ENCODE measurements at regions not wholly inside any gene's neighbourhood (a gene's known extent, or its start where the extent isn't known, plus 50 kb on each side); places are given as distances from the start of the nearest gene placed in this dataset.

DNA sequence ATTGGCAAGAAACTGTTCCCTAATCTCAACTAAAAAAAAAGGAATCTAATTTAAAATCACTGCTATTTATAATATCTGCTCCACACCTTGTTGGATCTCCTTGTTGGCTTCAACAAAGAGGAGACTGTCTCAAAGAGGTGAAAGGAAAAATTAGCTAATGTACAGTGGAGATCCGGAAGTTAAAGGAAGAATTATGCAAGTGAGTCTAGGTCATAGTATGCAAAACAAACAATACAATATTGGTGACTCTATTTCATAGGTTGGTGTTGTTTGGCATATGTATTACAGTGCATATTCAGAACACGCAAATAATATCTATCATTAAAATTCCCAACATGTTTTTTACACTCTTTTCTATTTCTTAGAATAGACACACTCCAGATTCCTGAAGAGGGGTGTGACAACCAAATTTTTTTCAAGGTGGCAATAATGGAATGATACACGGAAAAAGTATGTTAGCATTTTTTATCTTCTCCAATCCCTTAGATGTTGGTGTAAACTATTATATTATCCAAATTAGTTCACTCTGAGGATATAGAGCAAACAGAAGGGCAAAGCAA, 685.3 kb downstream of the KCNA4 start:
- Histone ChIP-seq H2BK12ac (ENCODE audit: low read length) (no peak overlapping the region), H2BK5ac (ENCODE audit: low read depth, low read length, poor library complexity) (no peak overlapping the region), H3K9me3 (ENCODE audit: insufficient read depth, low read depth, low read length) (no peaks in the 10 kb centered on the region), H3K14ac (ENCODE audit: low read length) (no peak overlapping the region), H3K4me2 (ENCODE audit: low read length) (no peak overlapping the region), H3K4ac (ENCODE audit: low read depth, low read length) (no peak overlapping the region), H4K12ac (ENCODE audit: low read depth, low read length) (no peak overlapping the region), H2BK120ac (ENCODE audit: insufficient read depth, low read length, poor library complexity) (no peak overlapping the region), H3K9ac (ENCODE audit: low read length) (no peak overlapping the region), H3K4me3 (ENCODE audit: low read depth, low read length) (no peak overlapping the region), H4K8ac (ENCODE audit: low read depth, low read length) (no peak overlapping the region), H3K23ac (ENCODE audit: low read length) (no peak overlapping the region), H3K18ac (ENCODE audit: low read length) (no peak overlapping the region), H2AK5ac (ENCODE audit: low read length) (no peak overlapping the region), H2AFZ (ENCODE audit: insufficient read depth, low read length, poor library complexity) (no peak overlapping the region), H3K36me3 (ENCODE audit: control insufficient read depth in 1 of 2, insufficient read depth in 2 of 2, low read length in 2 of 2) (no peaks in the 10 kb centered on the region), H3K27ac (ENCODE audit: low read depth, low read length) (no peak overlapping the region), H3K79me1 (ENCODE audit: low read length) (no peaks in the 10 kb centered on the region), H3K27me3 (ENCODE audit: insufficient read depth, low read length) (no peaks in the 10 kb centered on the region), H3K79me2 (ENCODE audit: control insufficient read depth, insufficient read depth, low read length, poor library complexity) (no peaks in the 10 kb centered on the region), H3K4me1 (ENCODE audit: control insufficient read depth in 1 of 2, insufficient read depth in 2 of 2, low read length in 2 of 2) (peaks cover 0 to 2% of the 10 kb centered on the region in 2 experiments), H4K91ac (ENCODE audit: low read depth, low read length) (no peak overlapping the region)
- no peak for DNase-seq
- no CpG with 5 or more reads among the region's 3 CpGs for WGBS (ENCODE audit: extremely low coverage, insufficient coverage, insufficient read length)

DNA sequence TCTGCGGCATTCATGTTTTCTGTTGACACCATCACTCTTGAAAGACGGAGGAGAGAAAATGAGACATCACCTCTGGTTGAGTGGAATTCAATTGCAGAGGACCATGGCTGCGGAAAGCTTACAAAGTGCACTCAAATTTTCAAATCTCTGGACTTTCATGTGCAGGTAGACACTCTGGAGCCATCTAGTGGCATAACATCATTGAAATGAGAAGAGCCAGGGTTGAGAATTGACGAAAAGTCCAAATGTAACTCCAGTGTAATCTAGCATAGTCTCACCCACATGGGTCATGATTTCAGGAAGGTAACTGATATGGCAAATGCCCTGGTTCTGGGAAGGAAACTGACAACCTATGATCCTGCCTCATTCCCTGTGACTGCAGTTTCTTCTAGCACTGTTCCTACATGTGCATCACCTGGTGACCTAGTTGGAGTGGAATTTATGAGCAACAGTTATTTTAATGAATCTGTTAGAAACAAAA, 687.8 kb downstream of the KCNA4 start:
- Histone ChIP-seq H3K9me3 (ENCODE audit: insufficient read depth, low read depth, low read length) (no peaks in the 10 kb centered on the region), H3K4me1 (ENCODE audit: control insufficient read depth in 1 of 2, insufficient read depth in 2 of 2, low read length in 2 of 2) (peaks cover 0 to 2% of the 10 kb centered on the region in 2 experiments), H2AFZ (ENCODE audit: insufficient read depth, low read length, poor library complexity) (no peak overlapping the region), H3K27me3 (ENCODE audit: insufficient read depth, low read length) (no peaks in the 10 kb centered on the region), H3K18ac (ENCODE audit: low read length) (no peak overlapping the region), H4K8ac (ENCODE audit: low read depth, low read length) (no peak overlapping the region), H3K79me1 (ENCODE audit: low read length) (no peaks in the 10 kb centered on the region), H2BK12ac (ENCODE audit: low read length) (no peak overlapping the region), H4K91ac (ENCODE audit: low read depth, low read length) (no peak overlapping the region), H3K14ac (ENCODE audit: low read length) (no peak overlapping the region), H3K4ac (ENCODE audit: low read depth, low read length) (no peak overlapping the region), H3K4me2 (ENCODE audit: low read length) (no peak overlapping the region), H3K27ac (ENCODE audit: low read depth, low read length) (no peak overlapping the region), H3K36me3 (ENCODE audit: control insufficient read depth in 1 of 2, insufficient read depth in 2 of 2, low read length in 2 of 2) (no peaks in the 10 kb centered on the region), H2BK5ac (ENCODE audit: low read depth, low read length, poor library complexity) (no peak overlapping the region), H3K23ac (ENCODE audit: low read length) (no peak overlapping the region), H2AK5ac (ENCODE audit: low read length) (no peak overlapping the region), H3K79me2 (ENCODE audit: control insufficient read depth, insufficient read depth, low read length, poor library complexity) (no peaks in the 10 kb centered on the region), H4K12ac (ENCODE audit: low read depth, low read length) (no peak overlapping the region), H3K4me3 (ENCODE audit: low read depth, low read length) (no peak overlapping the region), H2BK120ac (ENCODE audit: insufficient read depth, low read length, poor library complexity) (no peak overlapping the region), H3K9ac (ENCODE audit: low read length) (no peak overlapping the region)
- no CpG with 5 or more reads among the region's 4 CpGs for WGBS (ENCODE audit: extremely low coverage, insufficient coverage, insufficient read length)
- peak in 1 of 2 donors; percentile 58 for DNase-seq

DNA sequence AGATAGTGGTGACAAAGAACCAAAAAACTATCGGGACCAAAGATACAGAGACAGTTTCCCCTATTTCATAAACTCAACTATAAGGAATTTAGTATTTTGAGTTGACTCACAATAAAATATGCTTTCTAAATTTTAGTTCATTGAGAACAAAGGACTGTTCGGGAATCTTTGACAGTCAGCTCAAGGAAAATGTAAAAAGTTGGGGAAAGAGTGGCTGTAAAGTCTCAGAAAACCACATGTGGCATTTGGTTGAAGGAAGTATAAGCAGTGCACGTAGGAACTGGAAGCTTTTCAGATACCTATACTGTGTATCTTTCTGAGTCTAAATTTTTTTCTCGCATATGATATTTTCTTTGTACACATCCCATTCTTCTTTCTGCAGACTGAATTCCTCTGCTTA, 688.9 kb downstream of the KCNA4 start:
- no peaks in the 10 kb centered on the region for H3K36me3 ChIP-seq (ENCODE audit: control insufficient read depth in 1 of 2, insufficient read depth in 2 of 2, low read length in 2 of 2)
- no peak overlapping the region for H3K27ac ChIP-seq (ENCODE audit: low read depth, low read length)
- no peak overlapping the region for H3K9ac ChIP-seq (ENCODE audit: low read length)
- H3K4me1 ChIP-seq (ENCODE audit: control insufficient read depth in 1 of 2, insufficient read depth in 2 of 2, low read length in 2 of 2): peaks cover 0 to 2% of the 10 kb centered on the region in 2 experiments
- no peaks in the 10 kb centered on the region for H3K79me1 ChIP-seq (ENCODE audit: low read length)
- no peak overlapping the region for H4K8ac ChIP-seq (ENCODE audit: low read depth, low read length)
- no peak for DNase-seq
- H3K23ac ChIP-seq (ENCODE audit: low read length): no peak overlapping the region
- no peak overlapping the region for H3K4me2 ChIP-seq (ENCODE audit: low read length)
- no peak overlapping the region for H2BK120ac ChIP-seq (ENCODE audit: insufficient read depth, low read length, poor library complexity)
- H4K12ac ChIP-seq (ENCODE audit: low read depth, low read length): no peak overlapping the region
- H2AK5ac ChIP-seq (ENCODE audit: low read length): no peak overlapping the region
- no peak overlapping the region for H3K18ac ChIP-seq (ENCODE audit: low read length)
- no CpG with 5 or more reads among the region's 4 CpGs for WGBS (ENCODE audit: extremely low coverage, insufficient coverage, insufficient read length)
- no peaks in the 10 kb centered on the region for H3K79me2 ChIP-seq (ENCODE audit: control insufficient read depth, insufficient read depth, low read length, poor library complexity)
- H3K9me3 ChIP-seq (ENCODE audit: insufficient read depth, low read depth, low read length): no peaks in the 10 kb centered on the region
- H2BK5ac ChIP-seq (ENCODE audit: low read depth, low read length, poor library complexity): no peak overlapping the region
- H2AFZ ChIP-seq (ENCODE audit: insufficient read depth, low read length, poor library complexity): no peak overlapping the region
- H3K4me3 ChIP-seq (ENCODE audit: low read depth, low read length): no peak overlapping the region
- no peak overlapping the region for H3K14ac ChIP-seq (ENCODE audit: low read length)
- no peak overlapping the region for H4K91ac ChIP-seq (ENCODE audit: low read depth, low read length)
- no peak overlapping the region for H3K4ac ChIP-seq (ENCODE audit: low read depth, low read length)
- no peaks in the 10 kb centered on the region for H3K27me3 ChIP-seq (ENCODE audit: insufficient read depth, low read length)
- no peak overlapping the region for H2BK12ac ChIP-seq (ENCODE audit: low read length)

DNA sequence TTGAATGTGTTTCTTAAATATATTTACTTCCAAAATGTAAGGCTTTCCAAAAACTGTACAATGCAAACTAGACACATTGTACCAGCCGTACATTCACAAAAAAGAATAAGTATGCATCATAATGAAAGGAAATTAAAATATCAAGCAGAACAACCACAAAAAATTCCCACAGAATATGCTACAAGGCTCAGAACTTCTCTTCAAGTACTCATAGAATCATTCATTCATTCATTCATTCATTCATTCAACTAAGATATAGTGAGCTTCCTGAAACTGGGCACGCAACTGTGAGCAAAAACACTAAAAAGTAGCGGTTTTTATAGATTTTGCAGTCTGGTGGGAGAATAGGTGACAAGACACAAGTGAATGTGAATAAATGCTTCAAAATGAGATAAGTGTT, 690.1 kb downstream of the KCNA4 start:
- Histone ChIP-seq H3K18ac (ENCODE audit: low read length) (no peak overlapping the region), H3K27me3 (ENCODE audit: insufficient read depth, low read length) (no peaks in the 10 kb centered on the region), H4K8ac (ENCODE audit: low read depth, low read length) (no peak overlapping the region), H2BK120ac (ENCODE audit: insufficient read depth, low read length, poor library complexity) (no peak overlapping the region), H3K23ac (ENCODE audit: low read length) (no peak overlapping the region), H3K9me3 (ENCODE audit: insufficient read depth, low read depth, low read length) (no peaks in the 10 kb centered on the region), H2BK5ac (ENCODE audit: low read depth, low read length, poor library complexity) (no peak overlapping the region), H3K79me2 (ENCODE audit: control insufficient read depth, insufficient read depth, low read length, poor library complexity) (no peaks in the 10 kb centered on the region), H4K12ac (ENCODE audit: low read depth, low read length) (no peak overlapping the region), H2AK5ac (ENCODE audit: low read length) (no peak overlapping the region), H3K27ac (ENCODE audit: low read depth, low read length) (no peak overlapping the region), H3K4me3 (ENCODE audit: low read depth, low read length) (no peak overlapping the region), H3K14ac (ENCODE audit: low read length) (no peak overlapping the region), H3K4me2 (ENCODE audit: low read length) (no peak overlapping the region), H4K91ac (ENCODE audit: low read depth, low read length) (no peak overlapping the region), H3K4ac (ENCODE audit: low read depth, low read length) (no peak overlapping the region), H3K79me1 (ENCODE audit: low read length) (no peaks in the 10 kb centered on the region), H3K4me1 (ENCODE audit: control insufficient read depth in 1 of 2, insufficient read depth in 2 of 2, low read length in 2 of 2) (peaks cover 0 to 2% of the 10 kb centered on the region in 2 experiments), H2BK12ac (ENCODE audit: low read length) (no peak overlapping the region), H3K36me3 (ENCODE audit: control insufficient read depth in 1 of 2, insufficient read depth in 2 of 2, low read length in 2 of 2) (no peaks in the 10 kb centered on the region), H3K9ac (ENCODE audit: low read length) (no peak overlapping the region), H2AFZ (ENCODE audit: insufficient read depth, low read length, poor library complexity) (no peak overlapping the region)
- WGBS (ENCODE audit: extremely low coverage, insufficient coverage, insufficient read length): no CpG with 5 or more reads among the region's 3 CpGs
- no peak for DNase-seq

Measured in trophoblast cell (in vitro differentiated cells and primary cell).